OCI-LY3 (cell line): ENCODE measurements at regions not wholly inside any gene's neighbourhood (a gene's known extent, or its start where the extent isn't known, plus 50 kb on each side); places are given as distances from the start of the nearest gene placed in this dataset.

ENCODE experiments used
- H2AFZ ChIP-seq: fragments of 200-600, 300-600 bp; shearing (Covaris generic); 2 replicates; pipeline ENCODE4 v1.6.0; 2014; ENCODE audit warnings: antibody characterized with exemption, low read depth, low read length
- H3K27ac ChIP-seq: fragments of 200-600, 300-600 bp; sonication (generic); 2 replicates; pipeline ENCODE4 v1.5.1; 2014; ENCODE audit warnings: mild to moderate bottlenecking, low read length, moderate library complexity, mixed read lengths
- H3K27me3 ChIP-seq: fragments of 200-600, 300-600 bp; sonication (generic); 2 replicates; pipeline ENCODE4 v1.6.1; 2014; ENCODE audit warnings: low read depth, low read length, mixed read lengths
- H3K36me3 ChIP-seq: fragments of 200-600, 300-600 bp; sonication (generic); replicated peaks from 2 replicates; pipeline ENCODE3; 2014; ENCODE audit warnings: low read depth, low read length, mixed read lengths
- H3K4me1 ChIP-seq: fragments of 300-600, 200-600 bp; sonication (generic); 2 replicates; pipeline ENCODE4 v1.6.1; 2014; ENCODE audit warnings: low read length, mixed read lengths
- H3K4me2 ChIP-seq: fragments of 200-600, 300-600 bp; sonication (generic); 2 replicates; pipeline ENCODE4 v1.6.1; 2014; ENCODE audit warnings: low read length, mixed read lengths
- H3K4me3 ChIP-seq: fragments of 300-600, 200-600 bp; sonication (generic); 2 replicates; pipeline ENCODE4 v1.5.1; 2014; ENCODE audit warnings: antibody characterized with exemption, mild to moderate bottlenecking, low read length, moderate library complexity
- H3K79me2 ChIP-seq: fragments of 300-600, 200-600 bp; shearing (Covaris generic); 2 replicates; pipeline ENCODE4 v1.6.1; 2014; ENCODE audit warnings: mild to moderate bottlenecking, low read length, mixed read lengths
- H3K9ac ChIP-seq: fragments of 300-600, 200-600 bp; shearing (Covaris generic); 2 replicates; pipeline ENCODE4 v1.6.0; 2014; ENCODE audit warnings: mild to moderate bottlenecking, low read length, moderate library complexity
- H3K9me3 ChIP-seq: fragments of 200-600, 300-600 bp; shearing (Covaris generic); 2 replicates; pipeline ENCODE4 v1.6.1; 2014; ENCODE audit warnings: low read length, mixed read lengths; ENCODE audit not compliant: insufficient read depth
- H4K20me1 ChIP-seq: fragments of 200-600, 300-600 bp; sonication (generic); 2 replicates; pipeline ENCODE4 v1.6.1; 2016; ENCODE audit warnings: low read length, mixed read lengths; ENCODE audit not compliant: insufficient read depth
- EZH2phosphoT487 ChIP-seq: fragments of 200-600 bp; shearing (Covaris generic); IDR thresholded peaks from 2 replicates; pipeline ENCODE4 v1.6.1; 2018; ENCODE audit warnings: antibody characterized with exemption, mixed run types, low read depth
- TF ChIP-seq, protein P1 (sequence below): fragments of 200-600, 300-600 bp; sonication (generic); IDR thresholded peaks from 2 replicates; pipeline ENCODE4 v1.5.1; 2014; ENCODE audit warnings: antibody characterized with exemption, low read length, low read depth

GRCh38 chr16:80117556-80118130 lies 423.1 kb upstream of the DYNLRB2 start:
- TF ChIP-seq, protein P1, sequence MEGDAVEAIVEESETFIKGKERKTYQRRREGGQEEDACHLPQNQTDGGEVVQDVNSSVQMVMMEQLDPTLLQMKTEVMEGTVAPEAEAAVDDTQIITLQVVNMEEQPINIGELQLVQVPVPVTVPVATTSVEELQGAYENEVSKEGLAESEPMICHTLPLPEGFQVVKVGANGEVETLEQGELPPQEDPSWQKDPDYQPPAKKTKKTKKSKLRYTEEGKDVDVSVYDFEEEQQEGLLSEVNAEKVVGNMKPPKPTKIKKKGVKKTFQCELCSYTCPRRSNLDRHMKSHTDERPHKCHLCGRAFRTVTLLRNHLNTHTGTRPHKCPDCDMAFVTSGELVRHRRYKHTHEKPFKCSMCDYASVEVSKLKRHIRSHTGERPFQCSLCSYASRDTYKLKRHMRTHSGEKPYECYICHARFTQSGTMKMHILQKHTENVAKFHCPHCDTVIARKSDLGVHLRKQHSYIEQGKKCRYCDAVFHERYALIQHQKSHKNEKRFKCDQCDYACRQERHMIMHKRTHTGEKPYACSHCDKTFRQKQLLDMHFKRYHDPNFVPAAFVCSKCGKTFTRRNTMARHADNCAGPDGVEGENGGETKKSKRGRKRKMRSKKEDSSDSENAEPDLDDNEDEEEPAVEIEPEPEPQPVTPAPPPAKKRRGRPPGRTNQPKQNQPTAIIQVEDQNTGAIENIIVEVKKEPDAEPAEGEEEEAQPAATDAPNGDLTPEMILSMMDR: no peak
- TF ChIP-seq EZH2phosphoT487: no peak
- Histone ChIP-seq H3K4me3 (no peak overlapping the region), H3K27ac (no peak overlapping the region), H3K27me3 (peaks cover 12% of the 10 kb centered on the region), H4K20me1 (no peaks in the 10 kb centered on the region), H3K36me3 (no peaks in the 10 kb centered on the region), H3K4me1 (no peaks in the 10 kb centered on the region), H3K79me2 (no peaks in the 10 kb centered on the region), H3K4me2 (no peak overlapping the region), H3K9me3 (no peaks in the 10 kb centered on the region), H2AFZ (no peak overlapping the region), H3K9ac (no peak overlapping the region)

DNA sequence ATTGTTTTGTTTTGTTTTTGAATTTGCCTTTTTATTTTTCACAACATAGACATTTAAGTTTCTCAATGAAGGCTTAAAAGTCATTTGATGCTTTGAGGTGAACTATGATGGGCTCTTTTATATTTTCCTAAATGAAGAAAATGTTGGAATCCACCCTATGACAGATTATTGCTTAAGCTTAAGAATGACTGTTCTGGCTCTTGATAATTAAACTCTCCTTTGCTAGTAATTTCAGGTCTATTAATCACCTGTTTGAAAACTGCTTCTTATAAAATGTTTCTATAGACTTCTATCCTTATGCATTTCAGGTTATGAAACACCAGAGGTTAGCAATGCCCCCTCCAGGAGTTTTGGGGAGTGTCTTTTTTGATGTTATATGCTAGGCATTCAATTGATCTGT lies 424.1 kb upstream of the DYNLRB2 start:
- TF ChIP-seq, protein P1: no peak
- no peak for TF ChIP-seq EZH2phosphoT487
- no peak overlapping the region for H3K4me2 ChIP-seq

DNA sequence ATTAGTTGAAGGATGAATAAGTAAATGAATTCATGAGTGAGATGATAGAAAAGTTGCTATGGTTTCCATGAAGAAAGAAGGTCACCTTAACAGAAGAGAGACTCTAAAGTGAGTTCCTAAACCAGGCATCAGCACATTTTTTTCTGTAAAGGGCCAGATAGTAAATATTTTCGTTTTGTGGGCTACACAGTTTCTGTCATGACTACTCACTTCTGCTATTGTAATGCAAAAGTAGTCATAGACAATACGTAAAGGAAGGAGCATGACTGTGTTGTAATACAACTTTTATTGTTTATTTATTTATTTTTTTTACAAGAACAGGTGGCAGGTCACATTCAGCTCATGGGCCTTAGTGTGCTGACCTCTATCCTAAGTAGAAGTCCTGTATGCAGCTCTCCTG lies 426.1 kb upstream of the DYNLRB2 start:
- Histone ChIP-seq H3K27ac (no peak overlapping the region), H3K4me2 (no peak overlapping the region), H4K20me1 (no peaks in the 10 kb centered on the region), H3K79me2 (no peaks in the 10 kb centered on the region), H3K36me3 (no peaks in the 10 kb centered on the region), H3K4me1 (no peaks in the 10 kb centered on the region), H3K9ac (no peak overlapping the region), H2AFZ (no peak overlapping the region), H3K9me3 (no peaks in the 10 kb centered on the region), H3K4me3 (no peak overlapping the region), H3K27me3 (peaks cover 10% of the 10 kb centered on the region)
- no peak for TF ChIP-seq EZH2phosphoT487
- TF ChIP-seq, protein P1: no peak

More for the DNA sequence above, 424.1 kb upstream of the DYNLRB2 start:
- Histone ChIP-seq H3K36me3 (no peaks in the 10 kb centered on the region), H3K27me3 (peaks cover 12% of the 10 kb centered on the region), H3K4me1 (no peaks in the 10 kb centered on the region), H3K9me3 (no peaks in the 10 kb centered on the region), H2AFZ (no peak overlapping the region), H3K27ac (no peak overlapping the region), H3K4me3 (no peak overlapping the region), H4K20me1 (no peaks in the 10 kb centered on the region), H3K9ac (no peak overlapping the region), H3K79me2 (no peaks in the 10 kb centered on the region)

GRCh38 chr16:80113873-80114574 lies 426.8 kb upstream of the DYNLRB2 start:
- Histone ChIP-seq H3K9ac (no peak overlapping the region), H3K4me2 (no peak overlapping the region), H3K36me3 (no peaks in the 10 kb centered on the region), H3K27ac (no peak overlapping the region), H4K20me1 (no peaks in the 10 kb centered on the region), H3K4me1 (no peaks in the 10 kb centered on the region), H2AFZ (no peak overlapping the region), H3K9me3 (no peaks in the 10 kb centered on the region), H3K79me2 (no peaks in the 10 kb centered on the region), H3K4me3 (no peak overlapping the region), H3K27me3 (peaks cover 10% of the 10 kb centered on the region)
- no peak for TF ChIP-seq EZH2phosphoT487
- TF ChIP-seq, protein P1: no peak
